ENCODE measurements at regions not wholly inside any gene's neighbourhood (a gene's known extent, or its start where the extent isn't known, plus 50 kb on each side); places are given as distances from the start of the nearest gene placed in this dataset.

GRCh38 chr7:112707655-112708054, 82.5 kb downstream of the TMEM168 start:
- no peak for TF ChIP-seq CTCF (IDR thresholded peaks at IDR 0.05)
- intact Hi-C loops (cut with DNase I): no loop called here
- Histone ChIP-seq H3K9me3 (no peaks in the 10 kb centered on the region), H3K4me3 (no peak overlapping the region), H3K9ac (ENCODE audit: low read depth in 2 of 2, low read length in 2 of 2) (no peak overlapping the region), H3K36me3 (no peaks in the 10 kb centered on the region), H3K27me3 (no peaks in the 10 kb centered on the region), H3K27ac (no peak overlapping the region), H3K4me1 (no peaks in the 10 kb centered on the region)
- no peak for DNase-seq

GRCh38 chr7:112708236-112708635, 82.0 kb downstream of the TMEM168 start:
- H3K9ac ChIP-seq (ENCODE audit: low read depth in 2 of 2, low read length in 2 of 2): no peak overlapping the region
- no peaks in the 10 kb centered on the region for H3K36me3 ChIP-seq
- TF ChIP-seq CTCF (IDR thresholded peaks at IDR 0.05): no peak
- intact Hi-C loops (cut with DNase I): no loop called here
- H3K4me1 ChIP-seq: no peaks in the 10 kb centered on the region
- DNase-seq: no peak
- no peak overlapping the region for H3K4me3 ChIP-seq
- no peaks in the 10 kb centered on the region for H3K27me3 ChIP-seq
- no peak overlapping the region for H3K27ac ChIP-seq
- H3K9me3 ChIP-seq: no peaks in the 10 kb centered on the region

All from colonic mucosa (tissue), 4 donors.